ENCODE measurements at regions not wholly inside any gene's neighbourhood (a gene's known extent, or its start where the extent isn't known, plus 50 kb on each side); places are given as distances from the start of the nearest gene placed in this dataset.

GRCh38 chr3:177679568-177680471, 482.5 kb upstream of the TBL1XR1 start:
- Histone ChIP-seq H3K4me3 (ENCODE audit: low read length) (no peak overlapping the region), H3K4me1 (ENCODE audit: control insufficient read depth, low read depth, low read length) (peaks cover 9% of the 10 kb centered on the region), H3K18ac (ENCODE audit: low read length) (peak overlapping the region; percentile 93), H3K36me3 (ENCODE audit: control insufficient read depth, insufficient read depth, low read length) (no peaks in the 10 kb centered on the region), H4K8ac (ENCODE audit: low read depth, low read length) (no peak overlapping the region), H2BK15ac (replicated peaks; ENCODE audit: low read depth) (peak overlapping the region; percentile 85), H3K27me3 (ENCODE audit: insufficient read depth, low read length, poor library complexity) (no peaks in the 10 kb centered on the region), H3K79me1 (ENCODE audit: low read length) (no peaks in the 10 kb centered on the region), H2BK5ac (ENCODE audit: low read length) (peak overlapping the region; percentile 47), H3K23ac (ENCODE audit: low read length) (no peak overlapping the region), H3K9ac (ENCODE audit: low read length) (no peak overlapping the region), H3K4me2 (ENCODE audit: low read length) (no peak overlapping the region), H3K4ac (ENCODE audit: low read depth, low read length) (peak overlapping the region; percentile 70), H3K56ac (ENCODE audit: low read length) (peak overlapping the region; percentile 60), H2BK120ac (ENCODE audit: low read depth, low read length) (peak overlapping the region; percentile 94), H3K79me2 (ENCODE audit: control insufficient read depth, insufficient read depth, low read length) (no peaks in the 10 kb centered on the region), H3K27ac (ENCODE audit: low read depth, low read length) (peak overlapping the region; percentile 78), H4K5ac (ENCODE audit: low read length) (no peak overlapping the region), H2AK5ac (ENCODE audit: low read length) (peak overlapping the region; percentile 41)
- peak; percentile 79 for DNase-seq
- no CpG with 5 or more reads among the region's 5 CpGs for WGBS (ENCODE audit: extremely low coverage, insufficient coverage, low lambda C conversion rate)

- H3K79me2 ChIP-seq (ENCODE audit: control insufficient read depth, insufficient read depth, low read length), result no peaks in the 10 kb centered on the region
- no peak overlapping the region for H3K56ac ChIP-seq (ENCODE audit: low read length)
- H3K4me2 ChIP-seq (ENCODE audit: low read length), result no peak overlapping the region
- peaks cover 9% of the 10 kb centered on the region for H3K4me1 ChIP-seq (ENCODE audit: control insufficient read depth, low read depth, low read length)
- H2BK5ac ChIP-seq (ENCODE audit: low read length), result no peak overlapping the region
- WGBS (ENCODE audit: extremely low coverage, insufficient coverage, low lambda C conversion rate), result no CpG with 5 or more reads among the region's 1 CpG
- H3K4me3 ChIP-seq (ENCODE audit: low read length), result no peak overlapping the region
- H4K8ac ChIP-seq (ENCODE audit: low read depth, low read length), result no peak overlapping the region
- no peak overlapping the region for H3K9ac ChIP-seq (ENCODE audit: low read length)
- DNase-seq, result no peak
- H2BK120ac ChIP-seq (ENCODE audit: low read depth, low read length), result no peak overlapping the region
- H2AK5ac ChIP-seq (ENCODE audit: low read length), result no peak overlapping the region
- no peak overlapping the region for H3K27ac ChIP-seq (ENCODE audit: low read depth, low read length)
- H2BK15ac ChIP-seq (replicated peaks; ENCODE audit: low read depth), result no peak overlapping the region
- no peaks in the 10 kb centered on the region for H3K79me1 ChIP-seq (ENCODE audit: low read length)
- no peak overlapping the region for H3K4ac ChIP-seq (ENCODE audit: low read depth, low read length)
- H4K5ac ChIP-seq (ENCODE audit: low read length), result no peak overlapping the region
- H3K36me3 ChIP-seq (ENCODE audit: control insufficient read depth, insufficient read depth, low read length), result no peaks in the 10 kb centered on the region
- no peaks in the 10 kb centered on the region for H3K27me3 ChIP-seq (ENCODE audit: insufficient read depth, low read length, poor library complexity)
- H3K18ac ChIP-seq (ENCODE audit: low read length), result peak overlapping the region; percentile 87
- H3K23ac ChIP-seq (ENCODE audit: low read length), result no peak overlapping the region
Observed at GRCh38 chr3:177680472-177680821, 483.2 kb upstream of the TBL1XR1 start.

- DNase-seq, result no peak
- Histone ChIP-seq H3K56ac (ENCODE audit: low read length) (no peak overlapping the region), H3K4me2 (ENCODE audit: low read length) (no peak overlapping the region), H2BK120ac (ENCODE audit: low read depth, low read length) (no peak overlapping the region), H2BK5ac (ENCODE audit: low read length) (no peak overlapping the region), H3K36me3 (ENCODE audit: control insufficient read depth, insufficient read depth, low read length) (no peaks in the 10 kb centered on the region), H3K27ac (ENCODE audit: low read depth, low read length) (no peak overlapping the region), H4K5ac (ENCODE audit: low read length) (no peak overlapping the region), H3K18ac (ENCODE audit: low read length) (no peak overlapping the region), H3K4me3 (ENCODE audit: low read length) (no peak overlapping the region), H3K79me2 (ENCODE audit: control insufficient read depth, insufficient read depth, low read length) (no peaks in the 10 kb centered on the region), H3K23ac (ENCODE audit: low read length) (no peak overlapping the region), H4K8ac (ENCODE audit: low read depth, low read length) (no peak overlapping the region), H3K4me1 (ENCODE audit: control insufficient read depth, low read depth, low read length) (peaks cover 9% of the 10 kb centered on the region), H3K27me3 (ENCODE audit: insufficient read depth, low read length, poor library complexity) (no peaks in the 10 kb centered on the region), H3K79me1 (ENCODE audit: low read length) (no peaks in the 10 kb centered on the region), H3K4ac (ENCODE audit: low read depth, low read length) (no peak overlapping the region), H2AK5ac (ENCODE audit: low read length) (no peak overlapping the region), H3K9ac (ENCODE audit: low read length) (no peak overlapping the region), H2BK15ac (replicated peaks; ENCODE audit: low read depth) (no peak overlapping the region)
Observed at GRCh38 chr3:177681156-177681555, 483.9 kb upstream of the TBL1XR1 start.

GRCh38 chr3:177681852-177682251, 484.6 kb upstream of the TBL1XR1 start:
- no peak overlapping the region for H4K5ac ChIP-seq (ENCODE audit: low read length)
- H4K8ac ChIP-seq (ENCODE audit: low read depth, low read length), result no peak overlapping the region
- no peak overlapping the region for H3K4ac ChIP-seq (ENCODE audit: low read depth, low read length)
- peaks cover 9% of the 10 kb centered on the region for H3K4me1 ChIP-seq (ENCODE audit: control insufficient read depth, low read depth, low read length)
- no peaks in the 10 kb centered on the region for H3K79me2 ChIP-seq (ENCODE audit: control insufficient read depth, insufficient read depth, low read length)
- no peak overlapping the region for H2AK5ac ChIP-seq (ENCODE audit: low read length)
- H3K4me3 ChIP-seq (ENCODE audit: low read length), result no peak overlapping the region
- peak overlapping the region; percentile 37 for H2BK15ac ChIP-seq (replicated peaks; ENCODE audit: low read depth)
- peak overlapping the region; percentile 33 for H2BK5ac ChIP-seq (ENCODE audit: low read length)
- no peak overlapping the region for H3K27ac ChIP-seq (ENCODE audit: low read depth, low read length)
- no peak for DNase-seq
- H3K56ac ChIP-seq (ENCODE audit: low read length), result peak overlapping the region; percentile 26
- WGBS (ENCODE audit: extremely low coverage, insufficient coverage, low lambda C conversion rate), result no CpG with 5 or more reads among the region's 2 CpGs
- H3K9ac ChIP-seq (ENCODE audit: low read length), result no peak overlapping the region
- no peaks in the 10 kb centered on the region for H3K36me3 ChIP-seq (ENCODE audit: control insufficient read depth, insufficient read depth, low read length)
- no peak overlapping the region for H3K23ac ChIP-seq (ENCODE audit: low read length)
- peak overlapping the region; percentile 56 for H2BK120ac ChIP-seq (ENCODE audit: low read depth, low read length)
- no peak overlapping the region for H3K18ac ChIP-seq (ENCODE audit: low read length)
- no peaks in the 10 kb centered on the region for H3K27me3 ChIP-seq (ENCODE audit: insufficient read depth, low read length, poor library complexity)
- no peaks in the 10 kb centered on the region for H3K79me1 ChIP-seq (ENCODE audit: low read length)
- H3K4me2 ChIP-seq (ENCODE audit: low read length), result no peak overlapping the region

GRCh38 chr3:177683586-177683985, 486.3 kb upstream of the TBL1XR1 start:
- WGBS (ENCODE audit: extremely low coverage, insufficient coverage, low lambda C conversion rate), result no CpG with 5 or more reads among the region's 3 CpGs
- H3K36me3 ChIP-seq (ENCODE audit: control insufficient read depth, insufficient read depth, low read length), result no peaks in the 10 kb centered on the region
- no peaks in the 10 kb centered on the region for H3K27me3 ChIP-seq (ENCODE audit: insufficient read depth, low read length, poor library complexity)
- H2BK120ac ChIP-seq (ENCODE audit: low read depth, low read length), result no peak overlapping the region
- H4K8ac ChIP-seq (ENCODE audit: low read depth, low read length), result no peak overlapping the region
- no peak overlapping the region for H2AK5ac ChIP-seq (ENCODE audit: low read length)
- H3K23ac ChIP-seq (ENCODE audit: low read length), result no peak overlapping the region
- no peak overlapping the region for H3K56ac ChIP-seq (ENCODE audit: low read length)
- peak; percentile 36 for DNase-seq
- H3K9ac ChIP-seq (ENCODE audit: low read length), result no peak overlapping the region
- peak overlapping the region; percentile 85 for H2BK15ac ChIP-seq (replicated peaks; ENCODE audit: low read depth)
- no peak overlapping the region for H3K4me3 ChIP-seq (ENCODE audit: low read length)
- no peaks in the 10 kb centered on the region for H3K79me2 ChIP-seq (ENCODE audit: control insufficient read depth, insufficient read depth, low read length)
- H3K18ac ChIP-seq (ENCODE audit: low read length), result no peak overlapping the region
- H3K4ac ChIP-seq (ENCODE audit: low read depth, low read length), result no peak overlapping the region
- H2BK5ac ChIP-seq (ENCODE audit: low read length), result no peak overlapping the region
- no peak overlapping the region for H3K27ac ChIP-seq (ENCODE audit: low read depth, low read length)
- H3K4me2 ChIP-seq (ENCODE audit: low read length), result no peak overlapping the region
- peaks cover 9% of the 10 kb centered on the region for H3K4me1 ChIP-seq (ENCODE audit: control insufficient read depth, low read depth, low read length)
- no peak overlapping the region for H4K5ac ChIP-seq (ENCODE audit: low read length)
- no peaks in the 10 kb centered on the region for H3K79me1 ChIP-seq (ENCODE audit: low read length)

GRCh38 chr3:177686671-177687070, 489.4 kb upstream of the TBL1XR1 start:
- WGBS (ENCODE audit: extremely low coverage, insufficient coverage, low lambda C conversion rate), result no CpG with 5 or more reads among the region's 8 CpGs
- no peak overlapping the region for H3K23ac ChIP-seq (ENCODE audit: low read length)
- no peak overlapping the region for H3K4me2 ChIP-seq (ENCODE audit: low read length)
- no peak overlapping the region for H4K5ac ChIP-seq (ENCODE audit: low read length)
- H4K8ac ChIP-seq (ENCODE audit: low read depth, low read length), result no peak overlapping the region
- H3K27ac ChIP-seq (ENCODE audit: low read depth, low read length), result no peak overlapping the region
- H3K56ac ChIP-seq (ENCODE audit: low read length), result no peak overlapping the region
- no peak overlapping the region for H2BK5ac ChIP-seq (ENCODE audit: low read length)
- no peak for DNase-seq
- no peaks in the 10 kb centered on the region for H3K79me2 ChIP-seq (ENCODE audit: control insufficient read depth, insufficient read depth, low read length)
- no peak overlapping the region for H2BK120ac ChIP-seq (ENCODE audit: low read depth, low read length)
- no peaks in the 10 kb centered on the region for H3K27me3 ChIP-seq (ENCODE audit: insufficient read depth, low read length, poor library complexity)
- no peak overlapping the region for H3K18ac ChIP-seq (ENCODE audit: low read length)
- H2BK15ac ChIP-seq (replicated peaks; ENCODE audit: low read depth), result no peak overlapping the region
- H3K9ac ChIP-seq (ENCODE audit: low read length), result no peak overlapping the region
- no peak overlapping the region for H2AK5ac ChIP-seq (ENCODE audit: low read length)
- no peak overlapping the region for H3K4me3 ChIP-seq (ENCODE audit: low read length)
- no peak overlapping the region for H3K4ac ChIP-seq (ENCODE audit: low read depth, low read length)
- no peaks in the 10 kb centered on the region for H3K79me1 ChIP-seq (ENCODE audit: low read length)
- H3K4me1 ChIP-seq (ENCODE audit: control insufficient read depth, low read depth, low read length), result peaks cover 7% of the 10 kb centered on the region
- H3K36me3 ChIP-seq (ENCODE audit: control insufficient read depth, insufficient read depth, low read length), result no peaks in the 10 kb centered on the region

Measured in mesendoderm (in vitro differentiated cells).